Upper lobe of right lung (tissue), 1 donor: ENCODE measurements at regions not wholly inside any gene's neighbourhood (a gene's known extent, or its start where the extent isn't known, plus 50 kb on each side); places are given as distances from the start of the nearest gene placed in this dataset.
"Not testable (repeated sequence)": the region's sequence is repeated elsewhere in the genome, so short reads cannot be mapped to it uniquely, and the experiment has no call there.

ENCODE experiments used
- ATAC-seq: fragments of 200-7000 bp; cut with Tn5 transposase; one replicate; pipeline ENCODE4 v1.9.1; 2020; ENCODE audit warnings: mild to moderate bottlenecking, moderate library complexity
- DNase-seq: peaks from one replicate; pipeline ENCODE4 v3.0.0-alpha.2; 2020
- H3K27ac ChIP-seq: fragments of 200-600 bp; one replicate; pipeline ENCODE4 v1.8.0; 2022
- H3K27me3 ChIP-seq: fragments of 200-600 bp; one replicate; pipeline ENCODE4 v1.8.0; 2022; ENCODE audit warnings: mild to moderate bottlenecking
- H3K36me3 ChIP-seq: fragments of 200-600 bp; one replicate; pipeline ENCODE4 v1.8.0; 2022
- H3K4me1 ChIP-seq: fragments of 200-600 bp; one replicate; pipeline ENCODE4 v1.8.0; 2022
- H3K4me3 ChIP-seq: fragments of 200-600 bp; one replicate; pipeline ENCODE4 v1.8.0; 2022; ENCODE audit warnings: mild to moderate bottlenecking
- H3K9me3 ChIP-seq: fragments of 200-600 bp; one replicate; pipeline ENCODE4 v1.8.0; 2022
- CTCF ChIP-seq: fragments of 200-600 bp; IDR thresholded peaks from one replicate; pipeline ENCODE4 v1.8.0; 2022; ENCODE audit warnings: antibody characterized with exemption
- intact Hi-C: fragments of 100-400 bp; cut with DNase I; formaldehyde crosslinking; loops from one replicate; pipeline ENCODE4 v1.11.0; 2022
- donor health status: DM: no; HTN: yes; CAD: no; lungs with severe emphysema.

GRCh38 chr21:18114810-18115209 lies 129.8 kb upstream of the CHODL start:
- TF ChIP-seq CTCF = no peak
- Histone ChIP-seq H3K27me3 (no peaks in the 10 kb centered on the region), H3K27ac (no peak overlapping the region), H3K9me3 (no peaks in the 10 kb centered on the region), H3K4me3 (no peak overlapping the region), H3K4me1 (no peaks in the 10 kb centered on the region), H3K36me3 (no peaks in the 10 kb centered on the region)
- intact Hi-C loops = no loop called here
- DNase-seq = no peak
- no peak for ATAC-seq

GRCh38 chr21:18104802-18105201 lies 139.8 kb upstream of the CHODL start:
- intact Hi-C loops = no loop called here
- TF ChIP-seq CTCF = no peak

GRCh38 chr21:18096413-18096812 lies 148.2 kb upstream of the CHODL start:
- intact Hi-C loops, H3K27me3 ChIP-seq, H3K36me3 ChIP-seq, H3K27ac ChIP-seq, DNase-seq, ATAC-seq, H3K4me3 ChIP-seq, H3K4me1 ChIP-seq: not testable (repeated sequence)
- peaks cover 18% of the 10 kb centered on the region for H3K9me3 ChIP-seq

More at GRCh38 chr21:18104802-18105201, 139.8 kb upstream of the CHODL start:
- H3K4me1 ChIP-seq = no peaks in the 10 kb centered on the region
- H3K36me3 ChIP-seq = no peaks in the 10 kb centered on the region
- ATAC-seq (no peak), DNase-seq (no peak)
- no peak overlapping the region for H3K27ac ChIP-seq
- no peak overlapping the region for H3K4me3 ChIP-seq
- H3K27me3 ChIP-seq = no peaks in the 10 kb centered on the region
- H3K9me3 ChIP-seq = no peaks in the 10 kb centered on the region

GRCh38 chr21:18089786-18090185 lies 154.8 kb upstream of the CHODL start:
- no peak overlapping the region for H3K4me3 ChIP-seq
- intact Hi-C loops = no loop called here
- no peak overlapping the region for H3K27ac ChIP-seq
- no peaks in the 10 kb centered on the region for H3K36me3 ChIP-seq
- H3K9me3 ChIP-seq = peaks cover 7% of the 10 kb centered on the region
- no peak for TF ChIP-seq CTCF
- DNase-seq (no peak), ATAC-seq (no peak)
- no peaks in the 10 kb centered on the region for H3K27me3 ChIP-seq
- no peaks in the 10 kb centered on the region for H3K4me1 ChIP-seq

- Histone ChIP-seq H3K27ac (no peak overlapping the region), H3K36me3 (no peaks in the 10 kb centered on the region), H3K9me3 (no peaks in the 10 kb centered on the region), H3K27me3 (no peaks in the 10 kb centered on the region), H3K4me1 (no peaks in the 10 kb centered on the region), H3K4me3 (no peak overlapping the region)
- no peak for ATAC-seq
- TF ChIP-seq CTCF = no peak
- intact Hi-C loops = no loop called here
- no peak for DNase-seq
Observed at GRCh38 chr21:18070392-18070791, 174.2 kb upstream of the CHODL start.

- DNase-seq = no peak
- Histone ChIP-seq H3K9me3 (no peaks in the 10 kb centered on the region), H3K36me3 (no peaks in the 10 kb centered on the region), H3K27ac (no peak overlapping the region), H3K4me3 (no peak overlapping the region), H3K4me1 (no peaks in the 10 kb centered on the region), H3K27me3 (no peaks in the 10 kb centered on the region)
- ATAC-seq = no peak
- intact Hi-C loops = no loop called here
- no peak for TF ChIP-seq CTCF
Observed at GRCh38 chr21:18069875-18070274, 174.8 kb upstream of the CHODL start.
